ENCODE measurements at regions not wholly inside any gene's neighbourhood (a gene's known extent, or its start where the extent isn't known, plus 50 kb on each side); places are given as distances from the start of the nearest gene placed in this dataset.

DNA sequence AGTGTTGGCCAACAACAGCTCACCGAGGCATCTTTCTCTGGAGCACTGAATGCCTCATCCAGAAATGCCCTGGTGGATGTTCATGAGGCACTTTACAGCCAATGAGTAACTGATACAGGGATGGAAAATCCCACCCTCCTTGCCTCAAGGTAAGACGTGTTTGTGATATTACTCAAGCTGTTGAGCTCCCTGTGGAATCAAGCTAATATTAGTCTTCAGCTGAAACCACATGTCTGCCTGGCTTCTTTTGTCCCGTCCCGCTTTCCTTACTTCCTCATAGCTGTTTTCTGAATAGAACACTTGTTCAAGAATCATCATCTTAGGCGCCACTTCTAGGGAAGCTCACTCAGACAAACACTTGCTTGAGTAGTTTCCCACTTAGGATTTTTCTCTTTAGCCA is 422.4 kb downstream of the INHBA start:
- no peak for DNase-seq

GRCh38 chr7:41277561-41277960 is 425.3 kb downstream of the INHBA start:
- no peak for DNase-seq

DNA sequence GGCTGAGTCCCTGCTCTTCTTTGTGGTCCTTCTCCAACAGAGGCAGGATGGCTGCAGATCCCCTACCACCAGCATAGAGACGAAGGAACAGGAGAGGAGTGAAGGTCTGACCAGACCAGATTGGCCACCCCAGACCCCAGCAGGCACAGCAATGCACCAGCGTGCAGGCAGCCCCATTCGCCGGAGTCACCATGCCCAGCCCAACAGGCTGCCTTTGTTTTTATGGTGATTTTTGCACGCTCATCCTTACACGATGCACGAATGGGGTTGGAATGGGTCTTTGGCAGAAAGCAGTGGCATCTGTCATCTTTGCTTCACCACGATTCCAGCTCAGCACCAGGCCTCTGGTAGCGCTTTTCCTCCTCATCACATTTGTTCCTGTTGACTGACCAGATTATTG is 427.6 kb downstream of the INHBA start:
- no peak for DNase-seq

- DNase-seq = no peak
Observed at GRCh38 chr7:41274179-41274578, 428.7 kb downstream of the INHBA start.

DNA sequence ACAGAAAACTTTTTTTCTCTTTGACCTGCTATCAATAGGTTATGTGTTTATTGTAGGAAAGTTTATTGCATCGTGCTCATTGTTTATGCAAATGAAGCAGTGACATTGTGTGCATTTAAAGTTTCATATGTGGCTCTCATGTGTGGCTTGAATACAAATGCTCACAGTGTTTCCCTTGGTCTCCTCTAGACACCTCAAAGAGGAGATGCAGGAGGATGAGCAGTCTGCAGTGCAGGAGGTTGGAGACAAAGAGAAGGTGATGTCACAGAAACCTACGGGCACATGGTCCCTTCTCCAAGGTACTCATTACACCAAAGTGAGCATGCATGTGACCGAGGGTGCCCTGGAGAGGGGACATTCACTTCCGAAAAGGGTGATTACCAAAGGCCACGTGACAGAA is 430.2 kb downstream of the INHBA start:
- DNase-seq = no peak

- DNase-seq = no peak
Observed at GRCh38 chr7:41268878-41269277, 434.0 kb downstream of the INHBA start.

DNA sequence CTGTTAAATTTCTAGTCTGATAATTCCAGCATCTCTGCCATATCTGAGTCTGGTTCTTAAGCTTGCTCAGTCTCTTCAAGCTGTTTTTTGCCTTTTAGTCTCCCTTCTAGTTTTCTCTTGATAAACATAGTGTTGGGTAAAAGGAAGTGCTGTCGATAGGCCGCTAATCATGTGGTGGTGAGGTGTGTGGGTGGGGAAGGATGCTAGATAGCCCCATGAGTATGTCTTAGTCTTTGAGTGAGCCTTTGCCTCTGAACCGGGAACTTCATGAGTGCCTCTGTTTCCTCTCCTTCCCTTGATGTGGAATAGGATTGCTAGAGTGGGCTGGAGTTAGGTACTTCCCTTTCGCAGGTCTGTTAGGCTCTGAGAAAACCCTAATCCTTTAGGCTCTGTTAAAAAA is 441.8 kb downstream of the INHBA start:
- DNase-seq = no peak

DNA sequence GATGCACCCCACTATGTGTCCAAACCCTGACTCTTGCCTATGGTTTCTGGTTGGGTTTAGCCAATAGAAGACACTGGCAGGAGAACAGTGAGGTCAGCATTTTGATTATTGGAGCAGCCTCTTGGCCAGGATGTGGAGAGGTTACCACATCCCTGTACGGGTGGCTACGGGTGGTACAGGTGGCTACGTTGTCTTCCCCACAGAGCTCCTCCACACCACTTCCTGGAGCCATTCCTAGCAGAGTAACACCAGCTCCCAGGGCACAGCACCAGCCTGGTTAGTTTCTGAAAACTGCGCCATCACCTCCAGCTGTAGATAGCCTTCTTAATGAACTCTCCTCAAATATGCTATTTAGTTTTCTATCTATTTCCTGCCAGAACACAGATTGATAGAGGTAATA is 445.2 kb downstream of the INHBA start:
- no peak for DNase-seq

DNA sequence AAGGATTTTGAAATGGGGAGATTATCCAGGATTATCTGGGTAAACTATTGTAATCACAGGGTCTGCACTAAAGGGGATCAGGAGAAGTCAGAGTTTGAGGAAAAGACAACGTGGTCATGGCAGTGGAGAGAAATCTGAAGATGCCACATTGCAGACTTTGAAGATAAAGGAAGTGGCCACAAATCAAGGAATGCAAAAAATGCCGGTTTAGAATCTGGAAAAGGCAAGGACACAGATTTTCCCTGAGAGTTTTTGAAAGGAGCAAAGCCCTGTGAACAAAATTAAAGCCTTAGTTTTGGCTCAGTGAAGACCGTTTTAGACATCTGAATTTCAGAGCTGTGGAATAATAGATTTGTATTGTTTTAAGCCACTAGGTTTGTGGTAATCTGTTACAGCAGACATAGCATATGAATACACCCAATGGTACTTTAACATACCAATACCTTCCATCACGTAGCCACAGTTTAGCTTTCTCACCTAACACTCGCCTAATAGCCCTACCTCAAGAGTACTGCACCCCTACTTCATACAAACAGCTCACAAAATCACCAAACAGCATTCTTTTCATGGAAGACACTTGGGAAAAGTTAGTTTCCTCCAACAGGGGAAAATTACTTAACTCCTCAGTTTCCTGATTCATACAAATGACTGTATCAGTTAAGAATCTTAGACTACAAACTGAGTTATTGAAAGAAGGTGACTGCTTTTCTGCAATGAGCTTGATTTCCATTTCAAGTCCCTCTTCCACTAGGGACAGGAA is 446.5 kb downstream of the INHBA start:
- no peak for DNase-seq

GRCh38 chr7:41255716-41256115 is 447.2 kb downstream of the INHBA start:
- DNase-seq = no peak

DNA sequence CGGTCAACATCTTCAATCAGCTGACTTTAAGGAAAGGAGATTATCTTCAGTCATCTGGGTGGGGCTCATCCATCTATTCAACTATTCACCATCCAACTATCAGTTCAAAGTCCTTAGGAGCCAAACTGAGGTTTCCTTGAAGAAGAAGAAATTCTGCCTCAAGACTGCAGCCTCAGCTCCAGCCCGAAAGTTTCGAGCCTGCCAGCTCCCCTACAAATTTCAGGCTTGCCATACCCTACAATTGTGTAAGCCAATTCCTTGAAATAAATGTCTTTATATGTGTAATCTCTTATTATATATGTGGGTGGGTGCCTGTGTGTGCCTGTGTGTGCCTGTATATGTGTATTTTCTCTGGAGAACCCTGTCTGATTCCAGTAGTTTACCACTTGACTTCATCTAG is 447.8 kb downstream of the INHBA start:
- no peak for DNase-seq

GRCh38 chr7:41252957-41253356 is 449.9 kb downstream of the INHBA start:
- no peak for DNase-seq

- DNase-seq = no peak
Observed at GRCh38 chr7:41252551-41252950, 450.3 kb downstream of the INHBA start.

GRCh38 chr7:41247143-41247865 is 455.6 kb downstream of the INHBA start:
- no peak for DNase-seq

GRCh38 chr7:41245916-41246315 is 457.0 kb downstream of the INHBA start:
- no peak for DNase-seq

GRCh38 chr7:41244246-41244645 is 458.6 kb downstream of the INHBA start:
- DNase-seq = no peak

DNA sequence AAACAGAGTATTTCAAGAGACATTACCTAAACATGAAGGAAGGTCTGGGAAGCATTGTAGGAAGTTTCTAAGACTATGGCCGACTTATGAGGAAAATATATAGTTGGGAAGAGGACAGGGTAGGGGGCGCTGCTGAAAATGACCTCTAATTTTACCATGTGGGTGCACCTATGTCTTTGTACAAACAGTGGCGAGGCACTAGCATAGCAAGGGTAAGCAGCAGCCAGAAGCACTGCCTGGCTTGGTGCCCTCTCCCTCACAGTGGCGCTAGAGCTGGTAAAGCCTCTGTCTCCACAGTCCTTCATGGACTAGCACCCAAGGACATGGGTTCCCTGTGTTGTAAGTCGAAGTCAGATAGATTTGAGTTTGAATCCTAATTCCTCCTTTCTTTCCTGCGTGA is 461.2 kb downstream of the INHBA start:
- DNase-seq = no peak

GRCh38 chr7:41239596-41239995 is 463.3 kb downstream of the INHBA start:
- no peak for DNase-seq

DNA sequence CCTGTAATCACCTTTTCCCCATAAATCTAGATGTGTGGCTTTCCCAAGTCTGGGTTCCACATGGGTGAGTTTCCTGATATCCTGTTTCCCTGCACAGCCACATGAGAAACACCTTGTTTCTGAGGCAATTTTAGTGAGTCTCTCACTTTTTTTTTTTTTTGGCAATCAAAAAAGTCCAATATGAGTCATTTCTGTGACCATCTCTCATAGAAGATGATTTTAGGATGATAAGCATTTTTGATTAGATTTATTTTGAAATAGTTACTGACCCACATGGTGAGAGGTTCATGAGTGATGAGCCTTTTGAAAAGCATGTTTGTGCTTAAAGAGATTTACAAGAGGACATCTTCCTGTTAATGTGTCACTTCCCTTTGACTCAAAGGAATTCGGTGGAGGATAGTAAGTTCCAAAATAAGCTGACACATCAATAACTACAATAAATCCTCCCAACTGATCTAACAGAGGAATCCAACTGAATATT is 464.0 kb downstream of the INHBA start:
- no peak for DNase-seq

DNA sequence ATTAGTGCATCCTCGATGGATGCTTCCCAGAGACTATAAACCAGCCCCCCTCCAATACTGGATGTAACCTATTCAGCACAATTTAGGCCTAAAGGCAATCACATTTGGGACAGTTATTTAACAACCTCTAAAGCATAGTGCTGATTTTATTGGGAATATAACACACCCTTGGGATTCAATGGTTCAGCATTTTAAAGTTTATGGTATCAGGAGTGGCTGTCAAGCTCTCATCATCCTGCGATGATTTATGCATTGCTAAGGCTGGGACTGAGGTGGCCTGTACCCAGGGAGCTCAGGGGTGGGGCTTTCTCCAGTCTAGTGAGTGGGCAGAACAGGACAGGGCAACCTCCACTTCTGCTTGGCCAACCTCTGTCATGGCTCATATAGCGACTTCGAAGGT is 464.9 kb downstream of the INHBA start:
- no peak for DNase-seq

GRCh38 chr7:41232086-41232485 is 470.8 kb downstream of the INHBA start:
- DNase-seq = no peak

DNA sequence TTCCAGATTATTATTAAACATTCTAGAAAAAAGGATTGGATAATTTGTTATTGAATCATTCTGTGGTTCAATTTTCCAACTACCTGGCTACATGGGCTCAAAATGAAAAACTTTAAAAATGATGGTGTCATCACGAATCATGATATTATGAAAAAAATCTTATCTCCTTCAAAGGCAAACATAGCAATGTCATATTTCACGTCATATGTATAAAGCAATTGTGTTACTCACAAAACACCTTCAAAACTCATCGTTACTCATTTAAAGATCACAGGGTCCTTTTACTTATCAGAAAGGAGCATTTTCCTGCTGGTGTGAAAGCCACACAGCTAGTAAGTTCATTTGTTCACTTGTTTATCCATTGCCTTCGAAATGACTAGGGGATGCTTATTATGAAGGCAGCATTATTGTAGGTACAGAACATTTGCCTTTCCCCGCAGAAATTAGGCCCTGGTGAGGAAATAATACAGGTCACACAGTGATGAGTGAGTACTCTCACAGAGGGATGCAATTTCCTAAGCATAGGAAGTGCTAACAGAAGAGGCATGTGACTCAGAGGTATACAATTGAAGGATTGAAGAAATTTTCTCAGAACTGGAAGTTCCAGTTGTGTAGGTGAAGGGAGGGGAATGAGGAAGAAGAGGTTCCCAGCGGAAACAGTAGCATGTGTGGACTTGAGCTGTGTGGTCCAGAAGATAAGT is 478.7 kb downstream of the INHBA start:
- DNase-seq = no peak

DNA sequence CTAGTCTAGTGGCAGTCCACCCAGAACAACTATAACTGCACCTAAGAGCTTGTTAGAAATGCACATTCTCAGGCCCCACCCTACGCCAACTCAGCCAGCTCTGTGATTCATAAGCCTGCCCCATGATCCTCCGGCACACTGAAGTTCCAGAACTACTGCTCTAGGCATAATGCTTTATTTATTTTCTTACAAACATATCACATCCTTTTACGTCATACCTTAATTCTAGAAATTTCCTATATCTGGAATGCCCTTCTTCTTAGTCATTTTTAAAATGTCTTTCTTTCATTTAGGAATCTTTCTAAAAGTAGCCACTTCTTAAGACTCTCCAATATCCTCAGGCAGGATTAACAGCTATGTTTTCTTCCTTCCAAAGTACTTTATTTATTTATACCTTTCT is 480.1 kb downstream of the INHBA start:
- no peak for DNase-seq

- DNase-seq = no peak
Observed at GRCh38 chr7:41220266-41220665, 482.6 kb downstream of the INHBA start.

Data from T-helper 1 cell (primary cell).